K562 (cell line): ENCODE measurements at regions not wholly inside any gene's neighbourhood (a gene's known extent, or its start where the extent isn't known, plus 50 kb on each side); places are given as distances from the start of the nearest gene placed in this dataset.

Experiments used
- ATAC-seq: fragments of 200-7000 bp; cut with Tn5 transposase; 3 replicates; pipeline ENCODE4 v1.9.1; 2020; ENCODE audit warnings: moderate library complexity
- BruUV-seq: library from RNA; stranded (reverse); fragments of 400-500 nt; replicated peaks from 2 replicates; lab custom pipeline; 2021; lab: Mats Ljungman, UMichigan
- CTCF ChIA-PET: fragments of 300-600 bp; formaldehyde crosslinking; extraction: SDS; loops from one replicate; lab custom pipeline; 2021; ENCODE audit warnings: low intra/inter-chr PET ratio; lab: Yijun Ruan, JAX
- POLR2A ChIA-PET: fragments of 300-600, 350-650 bp; sonication (Branson Sonifier 250); formaldehyde crosslinking; extraction: SDS; loops from one replicate; lab custom pipeline; 2021; ENCODE audit warnings: antibody characterized with exemption, inconsistent platforms; lab: Yijun Ruan, JAX
- DNase-seq, 4 experiments: peaks; one replicate each; pipeline versions ENCODE4 v3.0.0 to v3.0.0-alpha.2; 2011 to 2018; ENCODE audit warnings: low spot score in 3 of 4, mixed read lengths in 3 of 4; ENCODE audit errors: extremely low read depth in 1 of 4
- FAIRE-seq: peaks from 2 replicates; lab custom pipeline; 2011; peaks lifted over from hg19 to GRCh38; lab: Jason Lieb, UNC
- H2AFZ ChIP-seq: 2 replicates; pipeline ENCODE4 v1.6.0; 2011; ENCODE audit warnings: low read depth, low read length, control low read depth, inconsistent platforms
- H3K27ac ChIP-seq: fragments of 200-600 bp; 3 replicates; pipeline ENCODE4 v1.8.0; 2011; ENCODE audit warnings: low read depth, mild to moderate bottlenecking, control low read depth, inconsistent platforms, low read length, moderate library complexity, mixed read lengths; ENCODE audit errors: extremely low read depth
- H3K27me3 ChIP-seq, 2 experiments: fragments of 300-600 bp in 1 of 2; 2 replicates in 1 of 2; 3 replicates in 1 of 2; pipeline versions ENCODE4 v1.6.0 to v1.8.0; 2011; ENCODE audit warnings: inconsistent platforms in 2 of 2, low read length in 2 of 2, mild to moderate bottlenecking in 1 of 2, mixed read lengths in 1 of 2, moderate library complexity in 1 of 2; ENCODE audit not compliant: control insufficient read depth in 2 of 2, insufficient read depth in 2 of 2
- H3K36me3 ChIP-seq: fragments of 300-600 bp; 3 replicates; pipeline ENCODE4 v1.8.0; 2011; ENCODE audit warnings: mild to moderate bottlenecking, low read length, inconsistent platforms; ENCODE audit not compliant: control insufficient read depth, insufficient read depth
- H3K4me1 ChIP-seq, 2 experiments: fragments of 200-600 bp in 1 of 2; replicated peaks in 1 of 2; 2 replicates in 1 of 2; 3 replicates in 1 of 2; pipeline versions ENCODE4 v1.5.1 to v1.8.0; 2011; ENCODE audit warnings: inconsistent platforms in 2 of 2, low read length in 2 of 2, mild to moderate bottlenecking in 1 of 2, mixed read lengths in 1 of 2, moderate library complexity in 1 of 2; ENCODE audit not compliant: control insufficient read depth in 2 of 2, insufficient read depth in 2 of 2
- H3K4me2 ChIP-seq: 2 replicates; pipeline ENCODE4 v1.6.1; 2011; ENCODE audit warnings: low read length, control low read depth, inconsistent platforms, mixed read lengths; ENCODE audit not compliant: insufficient read depth
- H3K4me3 ChIP-seq: fragments of 200-600 bp; sonication (generic), shearing (Covaris generic); 2 replicates; pipeline ENCODE4 v1.5.1; 2016; ENCODE audit warnings: control low read depth, inconsistent platforms
- H3K79me2 ChIP-seq: fragments of 200-600 bp; 3 replicates; pipeline ENCODE4 v1.8.0; 2011; ENCODE audit warnings: low read length, inconsistent platforms; ENCODE audit not compliant: control insufficient read depth, insufficient read depth
- H3K9ac ChIP-seq, 2 experiments: 2 replicates each; pipeline versions ENCODE4 v1.6.0 to v1.6.1; 2011; ENCODE audit warnings: low read depth in 2 of 2, low read length in 2 of 2, control low read depth in 1 of 2, inconsistent platforms in 1 of 2, mild to moderate bottlenecking in 1 of 2, mixed read lengths in 1 of 2; ENCODE audit not compliant: insufficient read depth in 1 of 2
- H3K9me1 ChIP-seq: one replicate; pipeline ENCODE4 v1.6.0; 2011; ENCODE audit warnings: inconsistent platforms, mild to moderate bottlenecking, low read length, moderate library complexity; ENCODE audit not compliant: control insufficient read depth, insufficient read depth
- H3K9me3 ChIP-seq: replicated peaks from 2 replicates; pipeline ENCODE4 v1.5.1; 2011; ENCODE audit warnings: low read depth, low read length, inconsistent platforms; ENCODE audit not compliant: control insufficient read depth, insufficient read depth
- H4K20me1 ChIP-seq: replicated peaks from 2 replicates; pipeline ENCODE4 v1.6.1; 2011; ENCODE audit warnings: low read length, inconsistent platforms, mixed read lengths; ENCODE audit not compliant: control insufficient read depth, insufficient read depth
- E2F3 ChIP-seq: fragments of 250-450 bp; sonication (Bioruptor Pico); IDR thresholded peaks from 2 replicates; pipeline ENCODE4 v1.4.0; 2020; ENCODE audit warnings: mild to moderate bottlenecking
- EGR1 ChIP-seq: fragments of 450-650 bp; conservative IDR thresholded peaks from 2 replicates; pipeline ENCODE4 v1.6.1; 2017; ENCODE audit warnings: mild to moderate bottlenecking
- ESRRB ChIP-seq: fragments of 250-450 bp; sonication (Bioruptor Pico); IDR thresholded peaks from 2 replicates; pipeline ENCODE4 v1.5.0; 2020; ENCODE audit warnings: mild to moderate bottlenecking, moderate library complexity, borderline replicate concordance
- IRF2 ChIP-seq: sonication (generic); formaldehyde crosslinking; IDR thresholded peaks from 2 replicates; pipeline ENCODE4 v1.8.1; 2022; ENCODE audit warnings: mild to moderate bottlenecking, missing genetic modification reagents
- L3MBTL2 ChIP-seq: fragments of 450-650 bp; IDR thresholded peaks from 2 replicates; pipeline ENCODE4 v1.6.1; 2016; ENCODE audit warnings: mild to moderate bottlenecking, moderate library complexity
- NEUROD1 ChIP-seq: fragments of 150-350 bp; IDR thresholded peaks from 2 replicates; pipeline ENCODE4 v1.6.1; 2014; ENCODE audit warnings: borderline replicate concordance, low read length, low read depth; ENCODE audit not compliant: partially characterized antibody
- NFXL1 ChIP-seq: fragments of 450-650 bp; formaldehyde crosslinking; IDR thresholded peaks from 2 replicates; pipeline ENCODE4 v1.4.0; 2021; ENCODE audit warnings: mild to moderate bottlenecking
- RAD51 ChIP-seq: fragments of 450-650 bp; IDR thresholded peaks from 2 replicates; pipeline ENCODE4 v1.7.1; 2016; ENCODE audit warnings: low read depth, mild to moderate bottlenecking, borderline replicate concordance
- ZNF318 ChIP-seq, 2 experiments: fragments of 450-650 bp; IDR thresholded peaks; 2 replicates each; pipeline ENCODE4 v1.6.1; 2016; ENCODE audit warnings: mild to moderate bottlenecking in 2 of 2, borderline replicate concordance in 1 of 2, low read depth in 1 of 2, moderate library complexity in 1 of 2
- whole genome bisulfite sequencing: fragments of 100-300 bp; shearing (Covaris generic); methylation state at CpG from one replicate; pipeline ENCODE4 v1.1.6; 2016; ENCODE audit warnings: low coverage, mixed read lengths; ENCODE audit not compliant: insufficient coverage; ENCODE audit errors: missing lambda C conversion rate; 5-methylcytosine and 5-hydroxymethylcytosine counted together
- in situ Hi-C: fragments of 300-500 bp; cut with MboI; formaldehyde crosslinking; loops from 4 replicates; pipeline ENCODE4 v1.15.0; 2018; ENCODE audit warnings: inconsistent platforms, mixed read lengths
- intact Hi-C: fragments of 100-400 bp; cut with micrococcal nuclease; formaldehyde crosslinking; loops from 2 replicates; pipeline ENCODE4 v1.14.2; 2022

- no peaks in the 10 kb centered on the region for H3K9me1 ChIP-seq
- ATAC-seq (no peak), FAIRE-seq (no peak)
- in situ Hi-C loops (no loop called here), intact Hi-C loops (no loop called here)
- H2AFZ ChIP-seq = no peak overlapping the region
- H3K27me3 ChIP-seq = no peaks in the 10 kb centered on the region
- no peak overlapping the region for H3K9ac ChIP-seq
- no peak overlapping the region for H3K4me2 ChIP-seq
- H3K9me3 ChIP-seq = no peaks in the 10 kb centered on the region
- no peaks in the 10 kb centered on the region for H4K20me1 ChIP-seq
- H3K4me3 ChIP-seq = no peak overlapping the region
- CTCF ChIA-PET = no interaction called here
- H3K4me1 ChIP-seq = no peaks in the 10 kb centered on the region
- no peak overlapping the region for H3K27ac ChIP-seq
- no peaks in the 10 kb centered on the region for H3K79me2 ChIP-seq
- H3K36me3 ChIP-seq = no peaks in the 10 kb centered on the region
- POLR2A ChIA-PET = no interaction called here
- TF ChIP-seq EGR1 (no peak), NEUROD1 (no peak), ESRRB (CRISPR knock-in tag) (no peak), E2F3 (CRISPR knock-in tag) (no peak)
- TF ChIP-seq, all 486 proteins: peak for 0
- DNase-seq = no peak
- no TSS peak for BruUV-seq
- 1% methylated on average over 6 of the region's 6 CpGs for WGBS
Measured at GRCh38 chr15:31893780-31894179, 136.5 kb upstream of the CHRNA7 start.

GRCh38 chr15:31897746-31898145 is 132.6 kb upstream of the CHRNA7 start:
- H3K79me2 ChIP-seq = no peaks in the 10 kb centered on the region
- no peak overlapping the region for H3K4me3 ChIP-seq
- H2AFZ ChIP-seq = no peak overlapping the region
- no peak for FAIRE-seq
- no peak overlapping the region for H3K27ac ChIP-seq
- in situ Hi-C loops = no loop called here
- no peaks in the 10 kb centered on the region for H3K27me3 ChIP-seq
- POLR2A ChIA-PET = no interaction called here
- DNase-seq = no peak
- no peaks in the 10 kb centered on the region for H3K9me1 ChIP-seq
- no peaks in the 10 kb centered on the region for H3K4me1 ChIP-seq
- no TSS peak for BruUV-seq
- no peaks in the 10 kb centered on the region for H3K36me3 ChIP-seq
- ATAC-seq = no peak
- H3K4me2 ChIP-seq = no peak overlapping the region
- no peaks in the 10 kb centered on the region for H3K9me3 ChIP-seq
- H4K20me1 ChIP-seq = no peaks in the 10 kb centered on the region
- H3K9ac ChIP-seq = no peak overlapping the region
- intact Hi-C loops = no loop called here
- CTCF ChIA-PET = no interaction called here
- TF ChIP-seq ZNF318 (IDR thresholded peaks at IDR 0.05; ENCODE audit: borderline replicate concordance in 1 of 2, low read depth in 1 of 2) (no peak), RAD51 (no peak), NFXL1 (CRISPR knock-in tag) (no peak), L3MBTL2 (no peak), IRF2 (no peak)
